Large intestine (tissue), 3 donors: ENCODE measurements at regions not wholly inside any gene's neighbourhood (a gene's known extent, or its start where the extent isn't known, plus 50 kb on each side); places are given as distances from the start of the nearest gene placed in this dataset.

Experiments
- DNase-seq, 2 donors: peaks; one replicate each; pipeline versions ENCODE4 v3.0.0 to v3.0.0-alpha.2; 2013
- H3K27ac ChIP-seq: one replicate; pipeline ENCODE4 v1.5.1; 2013; ENCODE audit warnings: low read length
- H3K27me3 ChIP-seq: 2 replicates; pipeline ENCODE4 v1.6.1; 2013; ENCODE audit warnings: low read length; ENCODE audit not compliant: control insufficient read depth, insufficient read depth
- H3K36me3 ChIP-seq: 2 replicates; pipeline ENCODE4 v1.6.1; 2013; ENCODE audit warnings: low read length; ENCODE audit not compliant: control insufficient read depth, insufficient read depth
- H3K4me1 ChIP-seq: one replicate; pipeline ENCODE4 v1.6.1; 2013; ENCODE audit warnings: low read length; ENCODE audit not compliant: control insufficient read depth, insufficient read depth
- H3K4me3 ChIP-seq: one replicate; pipeline ENCODE4 v1.5.1; 2013; ENCODE audit warnings: low read length
- H3K9me3 ChIP-seq: one replicate; pipeline ENCODE4 v1.6.1; 2013; ENCODE audit warnings: mild to moderate bottlenecking, low read depth, low read length, moderate library complexity; ENCODE audit not compliant: control insufficient read depth
- WGBS: methylation state at CpG from one replicate; pipeline ENCODE4 v1.1.5; 2013; ENCODE audit warnings: low lambda C conversion rate; ENCODE audit not compliant: insufficient coverage; 5-methylcytosine and 5-hydroxymethylcytosine counted together

DNA sequence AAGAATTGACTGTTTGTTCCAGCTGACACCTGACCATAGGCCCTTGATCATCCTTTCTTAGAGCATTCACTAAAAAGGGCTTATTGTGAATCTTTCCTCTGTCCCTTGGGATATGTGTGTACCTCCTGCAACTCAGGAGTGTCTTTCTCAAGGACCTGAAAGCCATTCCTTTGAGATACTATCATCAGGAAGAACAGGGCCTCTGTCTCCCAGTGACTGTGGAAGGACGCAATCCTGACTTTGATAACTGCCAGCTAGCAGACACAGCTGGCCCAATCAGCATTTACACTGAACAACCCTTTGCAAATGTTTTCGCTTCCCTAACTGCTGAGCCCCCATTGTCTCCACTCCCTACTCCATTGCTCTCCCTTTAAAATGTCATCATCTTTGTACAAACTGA, 144.4 kb downstream of the RMI1 start:
- DNase-seq = no peak
- H3K9me3 ChIP-seq = no peaks in the 10 kb centered on the region
- no peak overlapping the region for H3K4me3 ChIP-seq
- H3K4me1 ChIP-seq = peaks cover 6% of the 10 kb centered on the region
- no peak overlapping the region for H3K27ac ChIP-seq
- no CpG with 5 or more reads among the region's 2 CpGs for whole genome bisulfite sequencing
- no peaks in the 10 kb centered on the region for H3K36me3 ChIP-seq
- no peaks in the 10 kb centered on the region for H3K27me3 ChIP-seq

DNA sequence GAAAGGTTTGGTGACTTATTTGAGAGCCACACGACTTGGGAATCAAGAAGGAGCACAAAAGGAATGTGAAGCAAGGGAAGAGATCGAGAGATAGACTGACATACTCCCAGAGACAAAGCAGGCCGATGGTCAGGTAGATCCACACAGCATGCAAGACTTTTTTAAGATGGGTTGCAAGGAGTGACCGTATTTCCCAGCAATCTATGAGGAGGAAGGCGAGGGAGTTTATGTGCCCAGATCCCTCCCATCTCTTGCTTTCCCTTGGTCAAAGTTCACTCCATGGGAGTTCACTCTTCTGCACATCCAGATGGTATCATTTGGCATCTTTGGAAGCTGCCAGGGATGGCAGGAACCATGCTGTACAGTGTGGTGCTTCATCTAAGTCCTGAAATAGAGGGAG, 148.9 kb downstream of the RMI1 start:
- DNase-seq = no peak
- H3K4me1 ChIP-seq = no peaks in the 10 kb centered on the region
- H3K27me3 ChIP-seq = no peaks in the 10 kb centered on the region
- WGBS = 33% methylated on average over 2 of the region's 5 CpGs
- H3K27ac ChIP-seq = no peak overlapping the region
- no peaks in the 10 kb centered on the region for H3K36me3 ChIP-seq
- no peaks in the 10 kb centered on the region for H3K9me3 ChIP-seq
- H3K4me3 ChIP-seq = no peak overlapping the region

DNA sequence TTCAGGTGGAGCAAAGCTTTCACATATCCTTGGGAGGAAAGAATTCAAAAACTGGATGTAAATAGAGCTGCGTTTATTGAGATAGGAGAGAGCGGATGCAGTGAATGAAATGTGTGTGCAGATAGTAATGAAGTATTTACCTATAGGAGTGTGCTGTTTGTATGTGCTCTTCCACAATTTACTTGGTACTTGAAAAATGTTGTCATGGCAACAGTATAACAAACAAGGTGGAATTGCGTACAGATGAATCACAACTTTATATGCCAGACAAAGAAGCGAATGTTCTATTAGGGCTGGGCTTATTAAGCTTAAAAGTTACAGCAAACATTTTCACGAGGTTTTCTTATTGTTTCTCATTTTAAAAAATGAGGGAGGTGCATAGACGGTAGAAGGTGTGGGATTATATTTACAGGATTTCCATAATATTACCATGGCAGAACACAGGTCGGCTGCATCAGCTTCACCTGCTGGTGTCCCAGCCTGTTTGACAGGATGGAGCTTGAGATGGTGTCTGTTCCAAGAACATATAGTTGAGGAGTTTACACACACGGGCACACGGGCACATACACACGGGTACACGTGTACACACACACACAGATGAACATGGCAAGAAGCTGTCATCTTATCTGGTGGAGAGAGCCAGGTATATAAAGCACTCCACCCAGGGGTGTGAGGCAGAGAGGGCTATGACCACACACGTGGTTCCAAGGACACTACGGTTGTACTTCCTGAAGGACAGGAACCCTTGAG, 155.7 kb downstream of the RMI1 start:
- Histone ChIP-seq H3K4me1 (no peaks in the 10 kb centered on the region), H3K27me3 (peaks cover 17% of the 10 kb centered on the region), H3K36me3 (no peaks in the 10 kb centered on the region), H3K4me3 (no peak overlapping the region), H3K27ac (no peak overlapping the region), H3K9me3 (no peaks in the 10 kb centered on the region)
- WGBS = 62% methylated on average over 2 of the region's 13 CpGs
- DNase-seq = no peak

DNA sequence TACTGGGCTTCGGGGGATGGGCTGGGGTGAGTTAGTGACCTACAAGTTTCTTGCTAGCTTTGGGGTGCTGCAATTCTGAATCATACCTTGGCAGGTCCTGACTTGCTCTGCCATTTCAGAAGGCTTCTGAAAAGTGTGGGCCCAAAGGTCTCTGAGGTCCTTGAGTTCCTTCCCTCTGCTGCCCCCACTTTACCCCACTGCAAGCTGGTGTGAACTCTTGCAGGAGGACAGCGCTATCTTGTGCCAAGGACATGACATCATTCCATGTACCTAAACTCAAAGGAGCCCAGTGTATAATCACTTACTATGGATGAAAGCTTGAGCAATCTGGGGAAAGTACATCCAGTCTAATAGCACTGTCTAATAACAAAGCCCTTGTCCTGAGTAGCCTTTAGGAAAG, 157.4 kb downstream of the RMI1 start:
- Histone ChIP-seq H3K4me1 (no peaks in the 10 kb centered on the region), H3K27me3 (peaks cover 28% of the 10 kb centered on the region), H3K9me3 (no peaks in the 10 kb centered on the region), H3K4me3 (no peak overlapping the region), H3K36me3 (no peaks in the 10 kb centered on the region), H3K27ac (no peak overlapping the region)
- WGBS = no CpG with 5 or more reads among the region's 2 CpGs
- DNase-seq = peak; percentile 55 to 75

DNA sequence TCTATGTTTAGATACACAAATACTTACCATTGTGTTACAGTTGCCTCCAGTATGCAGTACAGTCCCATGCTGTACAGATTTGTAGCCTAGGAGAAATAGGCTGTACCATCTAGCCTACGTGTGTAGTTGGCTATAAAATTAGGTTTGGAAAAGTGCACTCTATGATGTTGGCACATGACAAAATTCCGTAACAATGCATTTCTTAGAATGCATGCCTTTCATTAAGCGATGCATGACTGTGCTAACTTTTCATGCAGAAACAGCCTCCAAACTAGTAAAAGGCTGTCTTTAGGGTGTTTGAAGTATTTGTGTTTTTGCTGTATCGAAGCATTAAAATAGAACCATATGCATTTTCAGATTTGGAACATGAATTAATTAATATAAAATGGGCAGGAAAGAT, 157.9 kb downstream of the RMI1 start:
- Histone ChIP-seq H3K27ac (no peak overlapping the region), H3K4me3 (no peak overlapping the region), H3K36me3 (no peaks in the 10 kb centered on the region), H3K4me1 (no peaks in the 10 kb centered on the region), H3K27me3 (peaks cover 34% of the 10 kb centered on the region), H3K9me3 (no peaks in the 10 kb centered on the region)
- no peak for DNase-seq
- WGBS = 100% methylated on average over 1 of the region's 4 CpGs

DNA sequence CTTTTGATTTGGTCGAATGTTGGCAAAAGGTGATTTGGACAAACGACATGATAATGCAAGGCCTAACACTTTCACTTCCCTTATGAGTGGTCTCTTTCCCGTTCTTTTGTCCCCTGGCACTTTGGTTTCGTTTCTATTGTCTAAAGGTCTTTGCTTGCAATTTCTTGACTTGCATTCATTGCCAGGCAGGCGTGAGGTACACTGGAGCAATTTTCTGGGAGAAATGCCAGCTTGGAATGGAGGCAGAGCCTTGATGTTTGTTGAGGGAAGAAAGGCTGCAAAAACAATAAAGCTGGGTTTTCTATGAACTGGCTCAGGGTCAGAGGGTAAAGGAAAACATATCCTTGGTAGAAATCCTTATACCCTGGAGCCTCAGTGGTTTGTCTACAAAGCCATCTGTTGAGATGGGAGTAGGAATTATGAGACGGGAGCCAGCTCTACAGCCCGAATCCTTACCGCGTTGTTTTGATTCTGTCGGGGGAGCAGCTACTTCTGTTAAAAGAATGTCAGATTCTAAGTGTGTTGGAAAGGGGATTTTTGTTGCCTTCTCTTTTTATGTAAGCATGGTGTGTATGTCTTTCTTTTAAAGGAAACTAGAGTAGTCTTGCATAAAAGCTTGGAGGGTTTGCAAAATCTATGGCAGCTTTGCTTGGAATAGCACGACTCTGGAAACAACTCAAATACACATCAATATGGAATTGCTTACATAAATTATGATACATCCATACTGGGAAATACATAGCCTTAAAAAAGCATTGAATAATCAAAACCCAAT, 158.9 kb downstream of the RMI1 start:
- no peak overlapping the region for H3K27ac ChIP-seq
- peak in 1 of 2 donors; percentile 44 for DNase-seq
- H3K27me3 ChIP-seq = peaks cover 34% of the 10 kb centered on the region
- no peak overlapping the region for H3K4me3 ChIP-seq
- no peaks in the 10 kb centered on the region for H3K9me3 ChIP-seq
- no CpG with 5 or more reads among the region's 11 CpGs for WGBS
- H3K36me3 ChIP-seq = no peaks in the 10 kb centered on the region
- H3K4me1 ChIP-seq = no peaks in the 10 kb centered on the region

DNA sequence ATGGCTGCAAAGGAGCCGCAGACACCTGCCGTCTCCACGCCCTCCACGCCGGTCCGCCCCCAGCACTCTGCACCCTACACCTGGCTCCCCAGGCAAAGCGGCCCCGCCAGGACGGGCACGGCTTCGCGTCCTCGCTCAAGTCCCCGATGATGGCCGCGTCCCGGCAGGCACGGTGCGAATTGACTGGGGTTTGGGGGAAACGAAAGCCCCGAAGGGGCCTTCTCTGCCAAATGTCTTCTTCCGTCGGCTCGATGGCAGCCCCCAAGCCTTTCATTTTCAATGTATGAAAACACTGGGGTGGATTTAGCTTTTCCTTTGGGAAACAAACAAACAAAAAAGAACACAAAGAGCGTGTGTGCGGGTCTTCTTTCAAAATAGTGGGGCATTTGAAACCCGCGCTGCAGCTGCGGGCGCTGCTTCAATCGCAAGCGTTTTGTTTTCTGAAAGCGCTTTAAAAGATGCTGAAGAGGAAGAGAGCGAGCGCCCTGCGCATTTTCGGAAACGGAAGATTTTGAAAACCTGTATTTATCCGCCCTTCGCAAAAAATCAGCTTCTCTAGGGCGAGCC, 160.0 kb downstream of the RMI1 start:
- Histone ChIP-seq H3K27ac (no peak overlapping the region), H3K27me3 (peaks cover 34% of the 10 kb centered on the region), H3K9me3 (no peaks in the 10 kb centered on the region), H3K36me3 (no peaks in the 10 kb centered on the region), H3K4me1 (no peaks in the 10 kb centered on the region), H3K4me3 (peak overlapping the region; percentile 30)
- WGBS = 0% methylated on average over 2 of the region's 41 CpGs
- DNase-seq = peak; percentile 28 to 67

DNA sequence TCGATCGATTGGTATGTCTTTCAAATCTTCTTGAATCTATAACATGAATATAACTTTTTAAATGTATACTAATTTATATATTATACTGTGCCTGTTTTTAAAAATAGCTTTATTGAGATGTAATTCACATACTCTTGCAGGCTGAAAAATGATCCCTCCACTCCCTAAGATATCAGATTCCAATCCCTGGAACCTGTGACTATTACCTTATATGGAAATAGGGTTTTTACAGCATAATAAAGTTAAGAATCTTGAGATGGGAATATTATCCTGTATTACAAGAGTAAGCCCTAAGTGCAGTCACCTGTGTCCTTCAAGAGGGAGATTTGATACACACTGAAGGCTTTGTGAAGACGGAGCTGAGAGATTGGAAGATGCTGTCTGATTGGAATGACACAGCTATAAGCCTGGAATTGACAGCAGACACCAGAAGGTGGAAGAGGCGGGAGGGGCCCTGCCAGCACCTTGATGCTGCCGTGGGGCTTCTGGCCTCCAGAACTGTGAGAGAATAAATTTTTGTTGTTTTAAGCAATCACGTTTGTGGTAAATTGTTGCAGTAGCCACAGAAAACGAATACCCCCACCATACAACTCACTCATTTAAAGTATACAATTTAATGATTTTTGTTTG, 161.3 kb downstream of the RMI1 start:
- DNase-seq = no peak
- Histone ChIP-seq H3K27me3 (peaks cover 34% of the 10 kb centered on the region), H3K9me3 (no peaks in the 10 kb centered on the region), H3K27ac (no peak overlapping the region), H3K4me1 (no peaks in the 10 kb centered on the region), H3K4me3 (no peak overlapping the region), H3K36me3 (no peaks in the 10 kb centered on the region)
- WGBS = 90% methylated on average over 2 of the region's 7 CpGs

DNA sequence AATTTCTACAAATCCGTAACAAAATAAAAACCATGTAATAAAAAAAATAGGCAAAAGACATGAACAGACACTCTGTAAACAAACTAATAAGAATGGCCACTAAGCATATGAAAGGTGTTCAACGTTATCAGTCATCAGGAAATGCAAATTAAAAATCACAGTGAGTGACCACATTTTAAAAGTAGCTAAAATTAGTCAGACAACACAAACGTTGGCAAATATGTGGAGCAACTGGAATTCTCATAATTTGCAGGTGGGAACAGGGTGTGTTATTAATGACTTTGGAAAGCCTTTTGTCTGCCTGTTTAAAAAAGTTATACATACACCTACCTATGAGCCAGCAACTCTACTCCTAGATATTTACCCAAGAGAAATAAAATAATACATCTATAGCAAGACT, 164.4 kb downstream of the RMI1 start:
- DNase-seq = no peak
- Histone ChIP-seq H3K36me3 (no peaks in the 10 kb centered on the region), H3K27me3 (peaks cover 28% of the 10 kb centered on the region), H3K4me1 (no peaks in the 10 kb centered on the region), H3K27ac (no peak overlapping the region), H3K9me3 (no peaks in the 10 kb centered on the region), H3K4me3 (no peak overlapping the region)
- WGBS = 100% methylated on average over 1 of the region's 3 CpGs

DNA sequence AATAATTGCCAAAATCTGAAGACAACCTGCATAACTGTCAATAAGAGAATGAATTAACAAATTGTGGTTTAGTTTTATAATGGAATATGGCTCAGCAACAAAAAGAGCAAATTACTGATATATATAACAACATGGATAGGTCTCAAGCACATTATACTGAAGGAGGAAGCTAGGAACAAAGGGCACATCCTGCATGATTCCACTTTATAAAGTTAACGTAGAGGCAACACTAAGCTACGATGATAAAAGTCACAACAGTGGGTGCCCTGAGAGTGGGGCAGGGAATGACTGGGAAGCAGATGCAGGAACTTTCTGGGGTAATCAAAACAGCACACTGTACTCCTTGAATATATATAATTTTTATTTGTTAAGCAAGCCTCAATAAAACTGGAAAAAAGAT, 165.2 kb downstream of the RMI1 start:
- Histone ChIP-seq H3K27me3 (peaks cover 21% of the 10 kb centered on the region), H3K36me3 (no peaks in the 10 kb centered on the region)
- 62% methylated on average over 2 of the region's 2 CpGs for WGBS

More for the DNA sequence above, 165.2 kb downstream of the RMI1 start:
- Histone ChIP-seq H3K4me3 (no peak overlapping the region), H3K4me1 (no peaks in the 10 kb centered on the region), H3K27ac (no peak overlapping the region), H3K9me3 (no peaks in the 10 kb centered on the region)
- no peak for DNase-seq
